Hepatocyte (in vitro differentiated cells): ENCODE measurements at regions not wholly inside any gene's neighbourhood (a gene's known extent, or its start where the extent isn't known, plus 50 kb on each side); places are given as distances from the start of the nearest gene placed in this dataset.

Experiments
- DNase-seq: peaks from one replicate; pipeline ENCODE4 v3.0.0-alpha.2; 2016; ENCODE audit warnings: low spot score
- H2AFZ ChIP-seq: fragments of 200-600 bp; sonication (generic); 2 replicates; pipeline ENCODE4 v1.6.0; 2016; ENCODE audit warnings: antibody characterized with exemption, mild to moderate bottlenecking
- H3K27ac ChIP-seq: fragments of 200-600 bp; sonication (generic); 2 replicates; pipeline ENCODE4 v1.5.1; 2016; ENCODE audit warnings: mild to moderate bottlenecking
- H3K27me3 ChIP-seq: fragments of 200-600 bp; sonication (generic); 2 replicates; pipeline ENCODE4 v1.6.1; 2016
- H3K36me3 ChIP-seq: fragments of 200-600 bp; sonication (generic); replicated peaks from 2 replicates; pipeline ENCODE4 v1.5.1; 2016; ENCODE audit warnings: low read depth; ENCODE audit not compliant: insufficient read depth
- H3K4me1 ChIP-seq: fragments of 200-600 bp; sonication (generic); 2 replicates; pipeline ENCODE4 v1.5.1; 2016; ENCODE audit warnings: mild to moderate bottlenecking, moderate library complexity; ENCODE audit not compliant: insufficient read depth
- H3K4me2 ChIP-seq: fragments of 200-600 bp; sonication (generic); 2 replicates; pipeline ENCODE4 v1.6.0; 2016
- H3K4me3 ChIP-seq: fragments of 200-600 bp; sonication (generic); 2 replicates; pipeline ENCODE4 v1.5.1; 2016; ENCODE audit warnings: mild to moderate bottlenecking
- H3K79me2 ChIP-seq: fragments of 200-600 bp; sonication (generic); 2 replicates; pipeline ENCODE4 v1.6.0; 2017; ENCODE audit warnings: mild to moderate bottlenecking
- H3K9me2 ChIP-seq: fragments of 200-600 bp; sonication (generic); replicated peaks from 2 replicates; pipeline ENCODE4 v1.6.0; 2017; ENCODE audit warnings: mild to moderate bottlenecking; ENCODE audit not compliant: insufficient read depth
- H3K9me3 ChIP-seq: fragments of 200-600 bp; sonication (generic); 2 replicates; pipeline ENCODE4 v1.5.1; 2016; ENCODE audit warnings: low read depth, mild to moderate bottlenecking
- H4K20me1 ChIP-seq: fragments of 200-600 bp; sonication (generic); 2 replicates; pipeline ENCODE4 v1.6.0; 2016; ENCODE audit warnings: mild to moderate bottlenecking; ENCODE audit not compliant: insufficient read depth, poor library complexity, severe bottlenecking
- CTCF ChIP-seq: fragments of 200-600 bp; sonication (generic); IDR thresholded peaks from 2 replicates; pipeline ENCODE4 v1.5.1; 2016; ENCODE audit warnings: antibody characterized with exemption, mild to moderate bottlenecking; ENCODE audit not compliant: poor library complexity
- EZH2 ChIP-seq: fragments of 200-600 bp; sonication (generic); IDR thresholded peaks from 2 replicates; pipeline ENCODE4 v1.6.1; 2016; ENCODE audit warnings: antibody characterized with exemption, mild to moderate bottlenecking, borderline replicate concordance
- EZH2phosphoT487 ChIP-seq: fragments of 200-600 bp; sonication (generic); IDR thresholded peaks from one replicate; pipeline ENCODE4 v1.6.1; 2018; ENCODE audit warnings: antibody characterized with exemption, mild to moderate bottlenecking, low read depth, moderate library complexity; ENCODE audit not compliant: unreplicated experiment, severe bottlenecking
- WGBS: methylation state at CpG from one replicate; pipeline ENCODE4 v1.1.6; 2016; ENCODE audit warnings: low lambda C conversion rate; ENCODE audit errors: missing lambda C conversion rate; 5-methylcytosine and 5-hydroxymethylcytosine counted together

GRCh38 chr2:4604767-4605166 is 901.4 kb downstream of the DCDC2C start:
- Histone ChIP-seq H3K79me2 (no peaks in the 10 kb centered on the region), H2AFZ (no peak overlapping the region), H3K4me3 (no peak overlapping the region), H3K4me2 (no peak overlapping the region), H3K9me3 (no peaks in the 10 kb centered on the region), H3K27me3 (no peaks in the 10 kb centered on the region), H3K9me2 (no peaks in the 10 kb centered on the region), H3K36me3 (no peaks in the 10 kb centered on the region), H3K27ac (no peak overlapping the region), H3K4me1 (no peaks in the 10 kb centered on the region), H4K20me1 (no peaks in the 10 kb centered on the region)
- WGBS = 89% methylated on average over 1 of the region's 1 CpG
- DNase-seq = no peak
- TF ChIP-seq EZH2 = no peak
- TF ChIP-seq EZH2phosphoT487 = no peak
- no peak for TF ChIP-seq CTCF

GRCh38 chr2:4618141-4618540 is 914.8 kb downstream of the DCDC2C start:
- no peak for DNase-seq
- H4K20me1 ChIP-seq = no peaks in the 10 kb centered on the region
- no peaks in the 10 kb centered on the region for H3K36me3 ChIP-seq
- no peak for TF ChIP-seq CTCF
- no peak for TF ChIP-seq EZH2phosphoT487
- no peak for TF ChIP-seq EZH2
- no peaks in the 10 kb centered on the region for H3K9me3 ChIP-seq
- 78% methylated on average over 3 of the region's 3 CpGs for WGBS
- no peak overlapping the region for H2AFZ ChIP-seq
- no peak overlapping the region for H3K4me3 ChIP-seq
- H3K27ac ChIP-seq = no peak overlapping the region
- no peaks in the 10 kb centered on the region for H3K9me2 ChIP-seq
- H3K4me1 ChIP-seq = no peaks in the 10 kb centered on the region
- H3K79me2 ChIP-seq = no peaks in the 10 kb centered on the region
- H3K4me2 ChIP-seq = no peak overlapping the region
- H3K27me3 ChIP-seq = no peaks in the 10 kb centered on the region

GRCh38 chr2:4618630-4619228 is 915.4 kb downstream of the DCDC2C start:
- 89% methylated on average over 12 of the region's 12 CpGs for WGBS
- no peak overlapping the region for H3K4me2 ChIP-seq
- no peaks in the 10 kb centered on the region for H3K36me3 ChIP-seq
- no peak for DNase-seq
- H3K27me3 ChIP-seq = no peaks in the 10 kb centered on the region
- no peak overlapping the region for H2AFZ ChIP-seq
- H3K27ac ChIP-seq = no peak overlapping the region
- H3K79me2 ChIP-seq = no peaks in the 10 kb centered on the region
- H4K20me1 ChIP-seq = no peaks in the 10 kb centered on the region
- no peaks in the 10 kb centered on the region for H3K9me3 ChIP-seq
- TF ChIP-seq EZH2phosphoT487 (no peak), CTCF (no peak), EZH2 (no peak)
- H3K9me2 ChIP-seq = no peaks in the 10 kb centered on the region
- H3K4me3 ChIP-seq = no peak overlapping the region
- no peaks in the 10 kb centered on the region for H3K4me1 ChIP-seq
